GM23338 (cell line): ENCODE measurements at regions not wholly inside any gene's neighbourhood (a gene's known extent, or its start where the extent isn't known, plus 50 kb on each side); places are given as distances from the start of the nearest gene placed in this dataset.

Experiments used
- ATAC-seq: fragments of 200-7000 bp; cut with Tn5 transposase; 3 replicates; pipeline ENCODE4 v1.9.1; 2020
- DNase-seq: peaks from one replicate; pipeline ENCODE4 v3.0.0-alpha.2; 2015; ENCODE audit warnings: low spot score
- H2AFZ ChIP-seq: fragments of 200-600 bp; sonication (generic); 2 replicates; pipeline ENCODE4 v1.8.0; 2016; ENCODE audit warnings: antibody characterized with exemption, mild to moderate bottlenecking, moderate library complexity
- H3F3A ChIP-seq: fragments of 200-600 bp; sonication (generic); replicated peaks from 2 replicates; pipeline ENCODE4 v1.8.0; 2017; ENCODE audit warnings: antibody characterized with exemption, mixed run types, low read depth
- H3K27ac ChIP-seq: fragments of 200-600 bp; sonication (generic); 2 replicates; pipeline ENCODE4 v1.6.1; 2016; ENCODE audit warnings: low read depth
- H3K27me3 ChIP-seq: fragments of 200-600 bp; sonication (generic); 2 replicates; pipeline ENCODE4 v1.8.0; 2016; ENCODE audit warnings: mild to moderate bottlenecking, mixed run types, moderate library complexity; ENCODE audit not compliant: insufficient read depth
- H3K36me3 ChIP-seq: fragments of 200-600 bp; sonication (generic); 2 replicates; pipeline ENCODE4 v1.8.0; 2016; ENCODE audit warnings: mild to moderate bottlenecking; ENCODE audit not compliant: insufficient read depth
- H3K4me1 ChIP-seq: fragments of 200-600 bp; sonication (generic); 2 replicates; pipeline ENCODE4 v1.8.0; 2016; ENCODE audit warnings: mild to moderate bottlenecking, moderate library complexity; ENCODE audit not compliant: insufficient read depth
- H3K4me2 ChIP-seq: fragments of 200-600 bp; sonication (generic); 2 replicates; pipeline ENCODE4 v1.7.1; 2017; ENCODE audit warnings: mixed run types
- H3K4me3 ChIP-seq: fragments of 200-600 bp; sonication (generic); 2 replicates; pipeline ENCODE4 v1.6.1; 2016; ENCODE audit warnings: mixed run types
- H3K79me2 ChIP-seq: fragments of 200-600 bp; sonication (generic); replicated peaks from 2 replicates; pipeline ENCODE4 v1.8.0; 2017; ENCODE audit warnings: mild to moderate bottlenecking; ENCODE audit not compliant: insufficient read depth
- H3K9me2 ChIP-seq: fragments of 200-600 bp; sonication (generic); 2 replicates; pipeline ENCODE4 v1.8.0; 2017; ENCODE audit not compliant: insufficient read depth
- H4K20me1 ChIP-seq: fragments of 200-600 bp; sonication (generic); replicated peaks from 2 replicates; pipeline ENCODE4 v1.8.0; 2017; ENCODE audit warnings: mild to moderate bottlenecking; ENCODE audit not compliant: insufficient read depth
- H3K27ac Mint-ChIP-seq: 2 replicates; pipeline ENCODE4 v1.8.0; 2020; ENCODE audit warnings: inconsistent platforms, mild to moderate bottlenecking, moderate library complexity, mixed read lengths
- H3K27me3 Mint-ChIP-seq: 3 replicates; pipeline ENCODE4 v1.8.0; 2022; ENCODE audit warnings: low read depth, mild to moderate bottlenecking, moderate library complexity, mixed read lengths, inconsistent platforms; ENCODE audit not compliant: insufficient read depth, poor library complexity
- H3K36me3 Mint-ChIP-seq: 3 replicates; pipeline ENCODE4 v1.8.0; 2021; ENCODE audit warnings: low read depth, mild to moderate bottlenecking, inconsistent platforms, moderate library complexity, mixed read lengths
- H3K4me1 Mint-ChIP-seq: 3 replicates; pipeline ENCODE4 v1.8.0; 2020; ENCODE audit warnings: mild to moderate bottlenecking, inconsistent platforms, mixed read lengths
- H3K4me3 Mint-ChIP-seq: 3 replicates; pipeline ENCODE4 v1.8.0; 2021; ENCODE audit warnings: moderate library complexity, mild to moderate bottlenecking, inconsistent platforms, mixed read lengths
- H3K9me3 Mint-ChIP-seq: 3 replicates; pipeline ENCODE4 v1.8.0; 2020; ENCODE audit warnings: moderate library complexity, mild to moderate bottlenecking, inconsistent platforms, mixed read lengths
- CREB1 ChIP-seq: fragments of 250-450 bp; sonication (Bioruptor Pico); IDR thresholded peaks from 2 replicates; pipeline ENCODE4 v1.5.0; 2020; ENCODE audit warnings: low read depth, mild to moderate bottlenecking, moderate library complexity
- ETS1 ChIP-seq: IDR thresholded peaks from 2 replicates; pipeline ENCODE4 v1.6.1; 2016; ENCODE audit warnings: antibody characterized with exemption
- EZH2 ChIP-seq: fragments of 200-600 bp; sonication (generic); IDR thresholded peaks from one replicate; pipeline ENCODE4 v1.8.0; 2017; ENCODE audit warnings: antibody characterized with exemption, mild to moderate bottlenecking, low read depth; ENCODE audit not compliant: unreplicated experiment
- EZH2phosphoT487 ChIP-seq: fragments of 200-600 bp; sonication (generic); IDR thresholded peaks from one replicate; pipeline ENCODE4 v1.8.1; 2018; ENCODE audit warnings: antibody characterized with exemption; ENCODE audit not compliant: unreplicated experiment
- JUNB ChIP-seq: IDR thresholded peaks from one replicate; pipeline ENCODE4 v1.6.1; 2016; ENCODE audit warnings: antibody characterized with exemption; ENCODE audit not compliant: unreplicated experiment
- NANOG ChIP-seq: IDR thresholded peaks from 2 replicates; pipeline ENCODE4 v1.6.1; 2016; ENCODE audit warnings: antibody characterized with exemption, borderline replicate concordance
- POLR2AphosphoS5 ChIP-seq: IDR thresholded peaks from 2 replicates; pipeline ENCODE4 v1.6.1; 2016; ENCODE audit warnings: antibody characterized with exemption, low read depth
- STAT1 ChIP-seq: IDR thresholded peaks from one replicate; pipeline ENCODE4 v1.6.1; 2016; ENCODE audit warnings: antibody characterized with exemption; ENCODE audit not compliant: unreplicated experiment
- ZNF114 ChIP-seq: fragments of 250-450 bp; sonication (Bioruptor Pico); IDR thresholded peaks from 2 replicates; pipeline ENCODE4 v1.5.0; 2020; ENCODE audit warnings: mild to moderate bottlenecking, moderate library complexity
- ZNF331 ChIP-seq: fragments of 250-450 bp; sonication (Bioruptor Pico); IDR thresholded peaks from 2 replicates; pipeline ENCODE4 v1.5.0; 2020; ENCODE audit warnings: low read depth, mild to moderate bottlenecking, moderate library complexity
- ZNF462 ChIP-seq: fragments of 250-450 bp; sonication (Bioruptor Pico); IDR thresholded peaks from 2 replicates; pipeline ENCODE4 v1.5.0; 2020; ENCODE audit warnings: mild to moderate bottlenecking, moderate library complexity
- TF ChIP-seq, protein P1 (sequence below), 2 experiments: fragments of 200-600 bp in 1 of 2; sonication (generic) in 1 of 2; conservative IDR thresholded peaks; 2 replicates each; pipeline versions ENCODE4 v1.5.1 to v1.6.1; 2016 to 2017; ENCODE audit warnings: antibody characterized with exemption in 2 of 2, low read depth in 2 of 2, mild to moderate bottlenecking in 2 of 2, moderate library complexity in 1 of 2
- TF ChIP-seq, protein P2 (sequence below): IDR thresholded peaks from one replicate; pipeline ENCODE4 v1.6.1; 2018; ENCODE audit warnings: antibody characterized with exemption; ENCODE audit not compliant: unreplicated experiment

DNA sequence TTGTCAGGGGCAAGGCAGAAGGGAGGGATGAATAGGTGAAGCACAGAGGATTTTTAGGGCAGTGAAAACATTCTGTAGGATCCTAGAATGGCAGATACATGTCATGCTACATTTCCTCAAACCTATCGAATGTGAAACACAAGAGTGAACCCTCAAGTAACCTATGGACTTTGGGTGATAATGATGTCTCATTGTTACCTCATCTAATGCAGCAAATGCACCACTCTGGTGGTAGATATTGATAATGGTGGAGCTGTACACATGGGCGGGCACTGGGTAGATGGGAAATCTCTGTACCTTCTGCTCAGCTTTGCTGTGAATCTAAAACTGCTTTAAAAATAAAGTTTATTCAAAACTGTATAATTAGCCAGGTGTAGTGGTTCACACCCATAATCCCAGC is 95.2 kb upstream of the NCK2 start:
- Histone ChIP-seq H3K4me3 (no peak overlapping the region), H3K4me2 (no peak overlapping the region), H3K36me3 (no peaks in the 10 kb centered on the region), H3K27me3 (no peaks in the 10 kb centered on the region), H3K79me2 (no peaks in the 10 kb centered on the region), H3F3A (no peaks in the 10 kb centered on the region), H2AFZ (no peak overlapping the region), H4K20me1 (no peaks in the 10 kb centered on the region), H3K4me1 (peaks cover 29% of the 10 kb centered on the region), H3K9me2 (no peaks in the 10 kb centered on the region), H3K27ac (no peak overlapping the region)
- no peak for ATAC-seq
- H3K27ac Mint-ChIP-seq = no peak overlapping the region
- peaks cover 35% of the 10 kb centered on the region for H3K4me1 Mint-ChIP-seq
- H3K36me3 Mint-ChIP-seq = peaks cover 20% of the 10 kb centered on the region
- TF ChIP-seq POLR2AphosphoS5 (no peak), ETS1 (no peak), ZNF331 (CRISPR knock-in tag) (no peak), ZNF114 (no peak), ZNF462 (CRISPR knock-in tag) (no peak), JUNB (no peak), STAT1 (no peak), EZH2 (no peak), NANOG (no peak), CREB1 (CRISPR knock-in tag) (no peak), EZH2phosphoT487 (no peak)
- TF ChIP-seq, protein P1, sequence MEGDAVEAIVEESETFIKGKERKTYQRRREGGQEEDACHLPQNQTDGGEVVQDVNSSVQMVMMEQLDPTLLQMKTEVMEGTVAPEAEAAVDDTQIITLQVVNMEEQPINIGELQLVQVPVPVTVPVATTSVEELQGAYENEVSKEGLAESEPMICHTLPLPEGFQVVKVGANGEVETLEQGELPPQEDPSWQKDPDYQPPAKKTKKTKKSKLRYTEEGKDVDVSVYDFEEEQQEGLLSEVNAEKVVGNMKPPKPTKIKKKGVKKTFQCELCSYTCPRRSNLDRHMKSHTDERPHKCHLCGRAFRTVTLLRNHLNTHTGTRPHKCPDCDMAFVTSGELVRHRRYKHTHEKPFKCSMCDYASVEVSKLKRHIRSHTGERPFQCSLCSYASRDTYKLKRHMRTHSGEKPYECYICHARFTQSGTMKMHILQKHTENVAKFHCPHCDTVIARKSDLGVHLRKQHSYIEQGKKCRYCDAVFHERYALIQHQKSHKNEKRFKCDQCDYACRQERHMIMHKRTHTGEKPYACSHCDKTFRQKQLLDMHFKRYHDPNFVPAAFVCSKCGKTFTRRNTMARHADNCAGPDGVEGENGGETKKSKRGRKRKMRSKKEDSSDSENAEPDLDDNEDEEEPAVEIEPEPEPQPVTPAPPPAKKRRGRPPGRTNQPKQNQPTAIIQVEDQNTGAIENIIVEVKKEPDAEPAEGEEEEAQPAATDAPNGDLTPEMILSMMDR (conservative IDR thresholded peaks at IDR 0.05; ENCODE audit: low read depth in 2 of 2) = no peak
- TF ChIP-seq, protein P2, sequence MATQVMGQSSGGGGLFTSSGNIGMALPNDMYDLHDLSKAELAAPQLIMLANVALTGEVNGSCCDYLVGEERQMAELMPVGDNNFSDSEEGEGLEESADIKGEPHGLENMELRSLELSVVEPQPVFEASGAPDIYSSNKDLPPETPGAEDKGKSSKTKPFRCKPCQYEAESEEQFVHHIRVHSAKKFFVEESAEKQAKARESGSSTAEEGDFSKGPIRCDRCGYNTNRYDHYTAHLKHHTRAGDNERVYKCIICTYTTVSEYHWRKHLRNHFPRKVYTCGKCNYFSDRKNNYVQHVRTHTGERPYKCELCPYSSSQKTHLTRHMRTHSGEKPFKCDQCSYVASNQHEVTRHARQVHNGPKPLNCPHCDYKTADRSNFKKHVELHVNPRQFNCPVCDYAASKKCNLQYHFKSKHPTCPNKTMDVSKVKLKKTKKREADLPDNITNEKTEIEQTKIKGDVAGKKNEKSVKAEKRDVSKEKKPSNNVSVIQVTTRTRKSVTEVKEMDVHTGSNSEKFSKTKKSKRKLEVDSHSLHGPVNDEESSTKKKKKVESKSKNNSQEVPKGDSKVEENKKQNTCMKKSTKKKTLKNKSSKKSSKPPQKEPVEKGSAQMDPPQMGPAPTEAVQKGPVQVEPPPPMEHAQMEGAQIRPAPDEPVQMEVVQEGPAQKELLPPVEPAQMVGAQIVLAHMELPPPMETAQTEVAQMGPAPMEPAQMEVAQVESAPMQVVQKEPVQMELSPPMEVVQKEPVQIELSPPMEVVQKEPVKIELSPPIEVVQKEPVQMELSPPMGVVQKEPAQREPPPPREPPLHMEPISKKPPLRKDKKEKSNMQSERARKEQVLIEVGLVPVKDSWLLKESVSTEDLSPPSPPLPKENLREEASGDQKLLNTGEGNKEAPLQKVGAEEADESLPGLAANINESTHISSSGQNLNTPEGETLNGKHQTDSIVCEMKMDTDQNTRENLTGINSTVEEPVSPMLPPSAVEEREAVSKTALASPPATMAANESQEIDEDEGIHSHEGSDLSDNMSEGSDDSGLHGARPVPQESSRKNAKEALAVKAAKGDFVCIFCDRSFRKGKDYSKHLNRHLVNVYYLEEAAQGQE = no peak
- H3K9me3 Mint-ChIP-seq = peaks cover 24% of the 10 kb centered on the region
- peaks cover 12% of the 10 kb centered on the region for H3K27me3 Mint-ChIP-seq
- DNase-seq = no peak
- H3K4me3 Mint-ChIP-seq = no peak overlapping the region
